Stimulated activated CD4-positive, alpha-beta T cell treated with anti-CD3 and anti-CD28 coated beads, Interleukin-2, amount 100 ng/mL, for 48 hours (primary cell): ENCODE measurements at regions not wholly inside any gene's neighbourhood (a gene's known extent, or its start where the extent isn't known, plus 50 kb on each side); places are given as distances from the start of the nearest gene placed in this dataset.
"Not testable (repeated sequence)": the region's sequence is repeated elsewhere in the genome, so short reads cannot be mapped to it uniquely, and the experiment has no call there.

Experiments
- DNase-seq, 2 donors: peaks; one replicate each; pipeline ENCODE4 v3.0.0-alpha.2; 2020

GRCh38 chr5:103718108-103718507, 155.5 kb upstream of the NUDT12 start:
- DNase-seq, result no peak

- no peak for DNase-seq
These were observed 146.0 kb upstream of the NUDT12 start for GRCh38 chr5:103708601-103709000.

- no peak for DNase-seq
These were observed 144.5 kb upstream of the NUDT12 start for GRCh38 chr5:103706939-103707682.

- DNase-seq, result no peak
These were observed 141.0 kb upstream of the NUDT12 start for GRCh38 chr5:103703617-103704016.

GRCh38 chr5:103693517-103693916, 130.9 kb upstream of the NUDT12 start:
- DNase-seq, result no peak

- DNase-seq, result no peak
These were observed 128.1 kb upstream of the NUDT12 start for GRCh38 chr5:103690676-103691075.

- DNase-seq, result no peak
These were observed 117.3 kb upstream of the NUDT12 start for GRCh38 chr5:103679873-103680272.

- DNase-seq, result not testable (repeated sequence)
These were observed 113.6 kb upstream of the NUDT12 start for GRCh38 chr5:103676198-103676597.

GRCh38 chr5:103674739-103675138, 112.2 kb upstream of the NUDT12 start:
- no peak for DNase-seq

- no peak for DNase-seq
These were observed 111.7 kb upstream of the NUDT12 start for GRCh38 chr5:103674251-103674650.

- no peak for DNase-seq
These were observed 107.0 kb upstream of the NUDT12 start for GRCh38 chr5:103669615-103670014.

GRCh38 chr5:103668281-103668680, 105.7 kb upstream of the NUDT12 start:
- DNase-seq, result no peak

- DNase-seq, result no peak
These were observed 104.5 kb upstream of the NUDT12 start for GRCh38 chr5:103667068-103667467.

- DNase-seq, result no peak
These were observed 94.7 kb upstream of the NUDT12 start for GRCh38 chr5:103657301-103657700.

- DNase-seq, result no peak
These were observed 85.5 kb upstream of the NUDT12 start for GRCh38 chr5:103648086-103648485.

- DNase-seq, result no peak
These were observed 84.4 kb upstream of the NUDT12 start for GRCh38 chr5:103646698-103647614.

- DNase-seq, result no peak
These were observed 83.2 kb upstream of the NUDT12 start for GRCh38 chr5:103645816-103646215.

GRCh38 chr5:103638979-103639378, 76.4 kb upstream of the NUDT12 start:
- no peak for DNase-seq

GRCh38 chr5:103624675-103625074, 62.1 kb upstream of the NUDT12 start:
- DNase-seq, result no peak

GRCh38 chr5:103624035-103624480, 61.5 kb upstream of the NUDT12 start:
- DNase-seq, result no peak

GRCh38 chr5:103623425-103623824, 60.8 kb upstream of the NUDT12 start:
- no peak for DNase-seq

- DNase-seq, result no peak
These were observed 59.0 kb upstream of the NUDT12 start for GRCh38 chr5:103621548-103621930.

GRCh38 chr5:103620851-103621547, 58.4 kb upstream of the NUDT12 start:
- no peak for DNase-seq
